ENCODE measurements at regions not wholly inside any gene's neighbourhood (a gene's known extent, or its start where the extent isn't known, plus 50 kb on each side); places are given as distances from the start of the nearest gene placed in this dataset.
"Not testable (repeated sequence)": the region's sequence is repeated elsewhere in the genome, so short reads cannot be mapped to it uniquely, and the experiment has no call there.

- TF ChIP-seq, protein P1, sequence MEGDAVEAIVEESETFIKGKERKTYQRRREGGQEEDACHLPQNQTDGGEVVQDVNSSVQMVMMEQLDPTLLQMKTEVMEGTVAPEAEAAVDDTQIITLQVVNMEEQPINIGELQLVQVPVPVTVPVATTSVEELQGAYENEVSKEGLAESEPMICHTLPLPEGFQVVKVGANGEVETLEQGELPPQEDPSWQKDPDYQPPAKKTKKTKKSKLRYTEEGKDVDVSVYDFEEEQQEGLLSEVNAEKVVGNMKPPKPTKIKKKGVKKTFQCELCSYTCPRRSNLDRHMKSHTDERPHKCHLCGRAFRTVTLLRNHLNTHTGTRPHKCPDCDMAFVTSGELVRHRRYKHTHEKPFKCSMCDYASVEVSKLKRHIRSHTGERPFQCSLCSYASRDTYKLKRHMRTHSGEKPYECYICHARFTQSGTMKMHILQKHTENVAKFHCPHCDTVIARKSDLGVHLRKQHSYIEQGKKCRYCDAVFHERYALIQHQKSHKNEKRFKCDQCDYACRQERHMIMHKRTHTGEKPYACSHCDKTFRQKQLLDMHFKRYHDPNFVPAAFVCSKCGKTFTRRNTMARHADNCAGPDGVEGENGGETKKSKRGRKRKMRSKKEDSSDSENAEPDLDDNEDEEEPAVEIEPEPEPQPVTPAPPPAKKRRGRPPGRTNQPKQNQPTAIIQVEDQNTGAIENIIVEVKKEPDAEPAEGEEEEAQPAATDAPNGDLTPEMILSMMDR (IDR thresholded peaks at IDR 0.05; ENCODE audit: extremely low read depth, missing control alignments), result no peak
- no peak for DNase-seq (ENCODE audit: low spot score)
These were observed 585.9 kb downstream of the ZEB2 start for GRCh38 chr2:143933946-143934569.

GRCh38 chr2:143930891-143931290 lies 589.0 kb downstream of the ZEB2 start:
- DNase-seq (ENCODE audit: low spot score), result no peak

GRCh38 chr2:143928613-143929012 lies 591.3 kb downstream of the ZEB2 start:
- DNase-seq (ENCODE audit: low spot score), result no peak
- TF ChIP-seq, protein P1 (IDR thresholded peaks at IDR 0.05; ENCODE audit: extremely low read depth, missing control alignments), result no peak

More at GRCh38 chr2:143930891-143931290, 589.0 kb downstream of the ZEB2 start:
- TF ChIP-seq, protein P1 (IDR thresholded peaks at IDR 0.05; ENCODE audit: extremely low read depth, missing control alignments), result no peak

DNA sequence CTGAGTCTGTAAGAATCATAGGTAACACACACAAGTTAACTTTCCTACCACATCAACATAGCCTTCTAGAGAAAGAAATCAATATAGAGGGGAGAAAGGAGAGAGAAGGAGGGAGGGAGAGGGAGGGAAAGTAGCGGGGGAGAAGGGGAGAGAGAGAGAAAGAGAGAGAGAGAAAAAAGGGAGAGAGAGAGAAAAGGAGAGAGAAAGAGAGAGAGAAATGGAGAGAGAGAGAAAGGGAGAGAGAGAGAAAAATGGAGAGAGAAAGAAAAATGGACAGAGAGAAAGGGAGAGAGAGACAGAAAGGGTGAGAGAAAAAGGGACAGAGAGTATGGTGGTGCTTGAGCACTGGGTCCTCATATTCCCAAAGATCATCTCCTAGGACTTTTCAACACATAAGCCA lies 591.7 kb downstream of the ZEB2 start:
- TF ChIP-seq, protein P1 (IDR thresholded peaks at IDR 0.05; ENCODE audit: extremely low read depth, missing control alignments), result no peak
- no peak for DNase-seq (ENCODE audit: low spot score)

GRCh38 chr2:143926736-143927135 lies 593.2 kb downstream of the ZEB2 start:
- TF ChIP-seq, protein P1 (IDR thresholded peaks at IDR 0.05; ENCODE audit: extremely low read depth, missing control alignments), result no peak
- no peak for DNase-seq (ENCODE audit: low spot score)

- not testable (repeated sequence) for DNase-seq (ENCODE audit: low spot score)
These were observed 597.6 kb downstream of the ZEB2 start for GRCh38 chr2:143922261-143922830.

- TF ChIP-seq, protein P1 (IDR thresholded peaks at IDR 0.05; ENCODE audit: extremely low read depth, missing control alignments), result no peak
- no peak for DNase-seq (ENCODE audit: low spot score)
These were observed 601.4 kb downstream of the ZEB2 start for GRCh38 chr2:143918465-143918989.

GRCh38 chr2:143916781-143917180 lies 603.1 kb downstream of the ZEB2 start:
- TF ChIP-seq, protein P1 (IDR thresholded peaks at IDR 0.05; ENCODE audit: extremely low read depth, missing control alignments), result no peak
- no peak for DNase-seq (ENCODE audit: low spot score)

Measured in GM20000 (cell line).